ENCODE measurements at regions not wholly inside any gene's neighbourhood (a gene's known extent, or its start where the extent isn't known, plus 50 kb on each side); places are given as distances from the start of the nearest gene placed in this dataset.

GRCh38 chr12:78599366-78599765 is 265.2 kb upstream of the SYT1 start:
- TF ChIP-seq BCL11A (tag by site-specific recombination; IDR thresholded peaks at IDR 0.05; ENCODE audit: low read depth) (no peak), ZNF48 (tag by site-specific recombination; IDR thresholded peaks at IDR 0.05) (no peak), ZNF626 (tag by site-specific recombination; IDR thresholded peaks at IDR 0.05) (no peak), ZNF510 (tag by site-specific recombination; IDR thresholded peaks at IDR 0.05; ENCODE audit: insufficient replicate concordance) (no peak), ZNF571 (tag by site-specific recombination; IDR thresholded peaks at IDR 0.05) (no peak), ZNF394 (tag by site-specific recombination; IDR thresholded peaks at IDR 0.05; ENCODE audit: borderline replicate concordance) (no peak), MEIS1 (CRISPR knock-in tag; IDR thresholded peaks at IDR 0.05; ENCODE audit: borderline replicate concordance) (no peak), ZNF37A (tag by site-specific recombination; IDR thresholded peaks at IDR 0.05) (no peak)
- TF ChIP-seq, protein P1, sequence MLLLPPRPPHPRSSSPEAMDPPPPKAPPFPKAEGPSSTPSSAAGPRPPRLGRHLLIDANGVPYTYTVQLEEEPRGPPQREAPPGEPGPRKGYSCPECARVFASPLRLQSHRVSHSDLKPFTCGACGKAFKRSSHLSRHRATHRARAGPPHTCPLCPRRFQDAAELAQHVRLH (tag by site-specific recombination; IDR thresholded peaks at IDR 0.05): no peak
- TF ChIP-seq, protein P2, sequence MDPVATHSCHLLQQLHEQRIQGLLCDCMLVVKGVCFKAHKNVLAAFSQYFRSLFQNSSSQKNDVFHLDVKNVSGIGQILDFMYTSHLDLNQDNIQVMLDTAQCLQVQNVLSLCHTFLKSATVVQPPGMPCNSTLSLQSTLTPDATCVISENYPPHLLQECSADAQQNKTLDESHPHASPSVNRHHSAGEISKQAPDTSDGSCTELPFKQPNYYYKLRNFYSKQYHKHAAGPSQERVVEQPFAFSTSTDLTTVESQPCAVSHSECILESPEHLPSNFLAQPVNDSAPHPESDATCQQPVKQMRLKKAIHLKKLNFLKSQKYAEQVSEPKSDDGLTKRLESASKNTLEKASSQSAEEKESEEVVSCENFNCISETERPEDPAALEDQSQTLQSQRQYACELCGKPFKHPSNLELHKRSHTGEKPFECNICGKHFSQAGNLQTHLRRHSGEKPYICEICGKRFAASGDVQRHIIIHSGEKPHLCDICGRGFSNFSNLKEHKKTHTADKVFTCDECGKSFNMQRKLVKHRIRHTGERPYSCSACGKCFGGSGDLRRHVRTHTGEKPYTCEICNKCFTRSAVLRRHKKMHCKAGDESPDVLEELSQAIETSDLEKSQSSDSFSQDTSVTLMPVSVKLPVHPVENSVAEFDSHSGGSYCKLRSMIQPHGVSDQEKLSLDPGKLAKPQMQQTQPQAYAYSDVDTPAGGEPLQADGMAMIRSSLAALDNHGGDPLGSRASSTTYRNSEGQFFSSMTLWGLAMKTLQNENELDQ (tag by site-specific recombination; IDR thresholded peaks at IDR 0.05; ENCODE audit: low read depth): no peak
- Histone ChIP-seq H3K4me1 (ENCODE audit: control insufficient read depth, insufficient read depth, low read length) (no peaks in the 10 kb centered on the region), H3K4me3 (ENCODE audit: low read depth, low read length) (no peak overlapping the region), H3K27ac (ENCODE audit: extremely low read depth, low read depth, low read length) (no peak overlapping the region), H3K36me3 (ENCODE audit: control insufficient read depth in 2 of 2, insufficient read depth in 1 of 2, low read length in 2 of 2) (no peaks in the 10 kb centered on the region), H3K9me3 (ENCODE audit: control insufficient read depth, insufficient read depth, low read depth, low read length) (no peaks in the 10 kb centered on the region)
- CTCF ChIA-PET: no interaction called here
- POLR2A ChIA-PET: no interaction called here

- ChIA-PET POLR2A (no interaction called here), CTCF (no interaction called here)
- H3K36me3 ChIP-seq (ENCODE audit: control insufficient read depth in 2 of 2, insufficient read depth in 1 of 2, low read length in 2 of 2): no peaks in the 10 kb centered on the region
- H3K4me3 ChIP-seq (ENCODE audit: low read depth, low read length): no peak overlapping the region
- H3K4me1 ChIP-seq (ENCODE audit: control insufficient read depth, insufficient read depth, low read length): no peaks in the 10 kb centered on the region
- H3K27ac ChIP-seq (ENCODE audit: extremely low read depth, low read depth, low read length): no peak overlapping the region
- H3K9me3 ChIP-seq (ENCODE audit: control insufficient read depth, insufficient read depth, low read depth, low read length): no peaks in the 10 kb centered on the region
- TF ChIP-seq, protein P3, sequence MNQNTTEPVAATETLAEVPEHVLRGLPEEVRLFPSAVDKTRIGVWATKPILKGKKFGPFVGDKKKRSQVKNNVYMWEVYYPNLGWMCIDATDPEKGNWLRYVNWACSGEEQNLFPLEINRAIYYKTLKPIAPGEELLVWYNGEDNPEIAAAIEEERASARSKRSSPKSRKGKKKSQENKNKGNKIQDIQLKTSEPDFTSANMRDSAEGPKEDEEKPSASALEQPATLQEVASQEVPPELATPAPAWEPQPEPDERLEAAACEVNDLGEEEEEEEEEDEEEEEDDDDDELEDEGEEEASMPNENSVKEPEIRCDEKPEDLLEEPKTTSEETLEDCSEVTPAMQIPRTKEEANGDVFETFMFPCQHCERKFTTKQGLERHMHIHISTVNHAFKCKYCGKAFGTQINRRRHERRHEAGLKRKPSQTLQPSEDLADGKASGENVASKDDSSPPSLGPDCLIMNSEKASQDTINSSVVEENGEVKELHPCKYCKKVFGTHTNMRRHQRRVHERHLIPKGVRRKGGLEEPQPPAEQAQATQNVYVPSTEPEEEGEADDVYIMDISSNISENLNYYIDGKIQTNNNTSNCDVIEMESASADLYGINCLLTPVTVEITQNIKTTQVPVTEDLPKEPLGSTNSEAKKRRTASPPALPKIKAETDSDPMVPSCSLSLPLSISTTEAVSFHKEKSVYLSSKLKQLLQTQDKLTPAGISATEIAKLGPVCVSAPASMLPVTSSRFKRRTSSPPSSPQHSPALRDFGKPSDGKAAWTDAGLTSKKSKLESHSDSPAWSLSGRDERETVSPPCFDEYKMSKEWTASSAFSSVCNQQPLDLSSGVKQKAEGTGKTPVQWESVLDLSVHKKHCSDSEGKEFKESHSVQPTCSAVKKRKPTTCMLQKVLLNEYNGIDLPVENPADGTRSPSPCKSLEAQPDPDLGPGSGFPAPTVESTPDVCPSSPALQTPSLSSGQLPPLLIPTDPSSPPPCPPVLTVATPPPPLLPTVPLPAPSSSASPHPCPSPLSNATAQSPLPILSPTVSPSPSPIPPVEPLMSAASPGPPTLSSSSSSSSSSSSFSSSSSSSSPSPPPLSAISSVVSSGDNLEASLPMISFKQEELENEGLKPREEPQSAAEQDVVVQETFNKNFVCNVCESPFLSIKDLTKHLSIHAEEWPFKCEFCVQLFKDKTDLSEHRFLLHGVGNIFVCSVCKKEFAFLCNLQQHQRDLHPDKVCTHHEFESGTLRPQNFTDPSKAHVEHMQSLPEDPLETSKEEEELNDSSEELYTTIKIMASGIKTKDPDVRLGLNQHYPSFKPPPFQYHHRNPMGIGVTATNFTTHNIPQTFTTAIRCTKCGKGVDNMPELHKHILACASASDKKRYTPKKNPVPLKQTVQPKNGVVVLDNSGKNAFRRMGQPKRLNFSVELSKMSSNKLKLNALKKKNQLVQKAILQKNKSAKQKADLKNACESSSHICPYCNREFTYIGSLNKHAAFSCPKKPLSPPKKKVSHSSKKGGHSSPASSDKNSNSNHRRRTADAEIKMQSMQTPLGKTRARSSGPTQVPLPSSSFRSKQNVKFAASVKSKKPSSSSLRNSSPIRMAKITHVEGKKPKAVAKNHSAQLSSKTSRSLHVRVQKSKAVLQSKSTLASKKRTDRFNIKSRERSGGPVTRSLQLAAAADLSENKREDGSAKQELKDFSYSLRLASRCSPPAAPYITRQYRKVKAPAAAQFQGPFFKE (tag by site-specific recombination; IDR thresholded peaks at IDR 0.05; ENCODE audit: borderline replicate concordance): no peak
- TF ChIP-seq ZEB2 (tag by site-specific recombination; IDR thresholded peaks at IDR 0.05) (no peak), BCL11B (tag by site-specific recombination; IDR thresholded peaks at IDR 0.05; ENCODE audit: low read depth) (no peak), REPIN1 (tag by site-specific recombination; IDR thresholded peaks at IDR 0.05; ENCODE audit: low read depth) (no peak), ZNF639 (tag by site-specific recombination; IDR thresholded peaks at IDR 0.05) (no peak)
- TF ChIP-seq, protein P4, sequence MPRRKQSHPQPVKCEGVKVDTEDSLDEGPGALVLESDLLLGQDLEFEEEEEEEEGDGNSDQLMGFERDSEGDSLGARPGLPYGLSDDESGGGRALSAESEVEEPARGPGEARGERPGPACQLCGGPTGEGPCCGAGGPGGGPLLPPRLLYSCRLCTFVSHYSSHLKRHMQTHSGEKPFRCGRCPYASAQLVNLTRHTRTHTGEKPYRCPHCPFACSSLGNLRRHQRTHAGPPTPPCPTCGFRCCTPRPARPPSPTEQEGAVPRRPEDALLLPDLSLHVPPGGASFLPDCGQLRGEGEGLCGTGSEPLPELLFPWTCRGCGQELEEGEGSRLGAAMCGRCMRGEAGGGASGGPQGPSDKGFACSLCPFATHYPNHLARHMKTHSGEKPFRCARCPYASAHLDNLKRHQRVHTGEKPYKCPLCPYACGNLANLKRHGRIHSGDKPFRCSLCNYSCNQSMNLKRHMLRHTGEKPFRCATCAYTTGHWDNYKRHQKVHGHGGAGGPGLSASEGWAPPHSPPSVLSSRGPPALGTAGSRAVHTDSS (tag by site-specific recombination; IDR thresholded peaks at IDR 0.05): no peak
- TF ChIP-seq, protein P5, sequence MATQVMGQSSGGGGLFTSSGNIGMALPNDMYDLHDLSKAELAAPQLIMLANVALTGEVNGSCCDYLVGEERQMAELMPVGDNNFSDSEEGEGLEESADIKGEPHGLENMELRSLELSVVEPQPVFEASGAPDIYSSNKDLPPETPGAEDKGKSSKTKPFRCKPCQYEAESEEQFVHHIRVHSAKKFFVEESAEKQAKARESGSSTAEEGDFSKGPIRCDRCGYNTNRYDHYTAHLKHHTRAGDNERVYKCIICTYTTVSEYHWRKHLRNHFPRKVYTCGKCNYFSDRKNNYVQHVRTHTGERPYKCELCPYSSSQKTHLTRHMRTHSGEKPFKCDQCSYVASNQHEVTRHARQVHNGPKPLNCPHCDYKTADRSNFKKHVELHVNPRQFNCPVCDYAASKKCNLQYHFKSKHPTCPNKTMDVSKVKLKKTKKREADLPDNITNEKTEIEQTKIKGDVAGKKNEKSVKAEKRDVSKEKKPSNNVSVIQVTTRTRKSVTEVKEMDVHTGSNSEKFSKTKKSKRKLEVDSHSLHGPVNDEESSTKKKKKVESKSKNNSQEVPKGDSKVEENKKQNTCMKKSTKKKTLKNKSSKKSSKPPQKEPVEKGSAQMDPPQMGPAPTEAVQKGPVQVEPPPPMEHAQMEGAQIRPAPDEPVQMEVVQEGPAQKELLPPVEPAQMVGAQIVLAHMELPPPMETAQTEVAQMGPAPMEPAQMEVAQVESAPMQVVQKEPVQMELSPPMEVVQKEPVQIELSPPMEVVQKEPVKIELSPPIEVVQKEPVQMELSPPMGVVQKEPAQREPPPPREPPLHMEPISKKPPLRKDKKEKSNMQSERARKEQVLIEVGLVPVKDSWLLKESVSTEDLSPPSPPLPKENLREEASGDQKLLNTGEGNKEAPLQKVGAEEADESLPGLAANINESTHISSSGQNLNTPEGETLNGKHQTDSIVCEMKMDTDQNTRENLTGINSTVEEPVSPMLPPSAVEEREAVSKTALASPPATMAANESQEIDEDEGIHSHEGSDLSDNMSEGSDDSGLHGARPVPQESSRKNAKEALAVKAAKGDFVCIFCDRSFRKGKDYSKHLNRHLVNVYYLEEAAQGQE (tag by site-specific recombination; IDR thresholded peaks at IDR 0.05): no peak
- TF ChIP-seq, protein P6, sequence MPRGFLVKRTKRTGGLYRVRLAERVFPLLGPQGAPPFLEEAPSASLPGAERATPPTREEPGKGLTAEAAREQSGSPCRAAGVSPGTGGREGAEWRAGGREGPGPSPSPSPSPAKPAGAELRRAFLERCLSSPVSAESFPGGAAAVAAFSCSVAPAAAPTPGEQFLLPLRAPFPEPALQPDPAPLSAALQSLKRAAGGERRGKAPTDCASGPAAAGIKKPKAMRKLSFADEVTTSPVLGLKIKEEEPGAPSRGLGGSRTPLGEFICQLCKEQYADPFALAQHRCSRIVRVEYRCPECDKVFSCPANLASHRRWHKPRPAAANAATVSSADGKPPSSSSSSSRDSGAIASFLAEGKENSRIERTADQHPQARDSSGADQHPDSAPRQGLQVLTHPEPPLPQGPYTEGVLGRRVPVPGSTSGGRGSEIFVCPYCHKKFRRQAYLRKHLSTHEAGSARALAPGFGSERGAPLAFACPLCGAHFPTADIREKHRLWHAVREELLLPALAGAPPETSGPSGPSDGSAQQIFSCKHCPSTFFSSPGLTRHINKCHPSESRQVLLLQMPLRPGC (tag by site-specific recombination; IDR thresholded peaks at IDR 0.05): no peak
These were observed 264.0 kb upstream of the SYT1 start for GRCh38 chr12:78600541-78600940.

Measured in HEK293 (cell line).